Neural progenitor cell (in vitro differentiated cells): ENCODE measurements at regions not wholly inside any gene's neighbourhood (a gene's known extent, or its start where the extent isn't known, plus 50 kb on each side); places are given as distances from the start of the nearest gene placed in this dataset.

ENCODE experiments used
- CTCF ChIP-seq: fragments of 200-600 bp; sonication (generic); IDR thresholded peaks from 2 replicates; pipeline ENCODE4 v1.5.1; 2017; ENCODE audit warnings: antibody characterized with exemption, mild to moderate bottlenecking
- EZH2 ChIP-seq: fragments of 200-600 bp; sonication (generic); IDR thresholded peaks from 2 replicates; pipeline ENCODE4 v1.6.1; 2017; ENCODE audit warnings: antibody characterized with exemption, mild to moderate bottlenecking, moderate library complexity

GRCh38 chr1:221509575-221510355 is 232.1 kb downstream of the DUSP10 start:
- TF ChIP-seq CTCF (no peak), EZH2 (no peak)
